Neural cell (in vitro differentiated cells): ENCODE measurements at regions not wholly inside any gene's neighbourhood (a gene's known extent, or its start where the extent isn't known, plus 50 kb on each side); places are given as distances from the start of the nearest gene placed in this dataset.

Source experiments
- H2AFZ ChIP-seq: fragments of 200-600, 300-800 bp; sonication (generic), shearing (Covaris generic); 2 replicates; pipeline ENCODE4 v1.6.0; 2014; ENCODE audit warnings: low read depth, mild to moderate bottlenecking, antibody characterized with exemption, low read length, moderate library complexity
- H3F3A ChIP-seq: fragments of 200-600 bp; shearing (Covaris generic); 2 replicates; pipeline ENCODE4 v1.6.1; 2016; ENCODE audit warnings: mild to moderate bottlenecking, moderate library complexity, mixed read lengths, antibody characterized with exemption, low read length; ENCODE audit not compliant: insufficient read depth, poor library complexity, severe bottlenecking
- H3K27ac ChIP-seq: fragments of 200-600, 300-800 bp; sonication (generic), shearing (Covaris generic); 2 replicates; pipeline ENCODE4 v1.5.1; 2014; ENCODE audit warnings: mild to moderate bottlenecking, low read length, moderate library complexity
- H3K27me3 ChIP-seq: fragments of 300-800, 200-600 bp; sonication (generic), shearing (Covaris generic); 2 replicates; pipeline ENCODE4 v1.6.0; 2014; ENCODE audit warnings: mild to moderate bottlenecking, low read depth, low read length, moderate library complexity; ENCODE audit not compliant: insufficient read depth
- H3K36me3 ChIP-seq: fragments of 300-800, 200-600 bp; sonication (generic), shearing (Covaris generic); 2 replicates; pipeline ENCODE4 v1.5.1; 2014; ENCODE audit warnings: mild to moderate bottlenecking, antibody characterized with exemption, low read length, moderate library complexity; ENCODE audit not compliant: insufficient read depth
- H3K4me2 ChIP-seq: fragments of 300-800, 200-600 bp; sonication (generic), shearing (Covaris generic); 2 replicates; pipeline ENCODE4 v1.6.0; 2014; ENCODE audit warnings: mild to moderate bottlenecking, low read length
- H3K4me3 ChIP-seq: fragments of 300-800, 200-600 bp; sonication (generic), shearing (Covaris generic); 2 replicates; pipeline ENCODE4 v1.5.1; 2014; ENCODE audit warnings: mild to moderate bottlenecking, low read length, moderate library complexity
- H3K79me2 ChIP-seq: fragments of 200-600 bp; shearing (Covaris generic); replicated peaks from 2 replicates; pipeline ENCODE4 v1.6.0; 2014; ENCODE audit warnings: mild to moderate bottlenecking, low read length, moderate library complexity; ENCODE audit not compliant: insufficient read depth
- H3K9ac ChIP-seq: fragments of 300-800, 200-600 bp; sonication (generic), shearing (Covaris generic); 2 replicates; pipeline ENCODE4 v1.6.1; 2016; ENCODE audit warnings: mild to moderate bottlenecking, low read length, mixed read lengths
- H3K9me2 ChIP-seq: fragments of 200-600 bp; shearing (Covaris generic); 2 replicates; pipeline ENCODE4 v1.6.1; 2016; ENCODE audit warnings: mild to moderate bottlenecking, low read length, mixed read lengths; ENCODE audit not compliant: insufficient read depth
- H3K9me3 ChIP-seq: fragments of 200-600, 300-800 bp; sonication (generic), shearing (Covaris generic); 2 replicates; pipeline ENCODE4 v1.6.1; 2016; ENCODE audit warnings: mild to moderate bottlenecking, mixed run types, low read length, moderate library complexity, mixed read lengths
- H4K20me1 ChIP-seq: fragments of 200-600 bp; shearing (Covaris generic); 2 replicates; pipeline ENCODE4 v1.6.1; 2016; ENCODE audit warnings: mild to moderate bottlenecking, mixed run types; ENCODE audit not compliant: insufficient read depth
- EP300 ChIP-seq: fragments of 450-650 bp; conservative IDR thresholded peaks from 2 replicates; pipeline ENCODE4 v1.6.1; 2014; ENCODE audit warnings: antibody characterized with exemption, mild to moderate bottlenecking, moderate library complexity; ENCODE audit not compliant: poor library complexity, severe bottlenecking
- EZH2 ChIP-seq: fragments of 200-600, 300-800 bp; shearing (Covaris generic), sonication (generic); IDR thresholded peaks from 2 replicates; pipeline ENCODE4 v1.6.1; 2014; ENCODE audit warnings: antibody characterized with exemption, low read length, borderline replicate concordance, mild to moderate bottlenecking; ENCODE audit not compliant: insufficient read depth, poor library complexity, severe bottlenecking
- MXI1 ChIP-seq: fragments of 450-650 bp; conservative IDR thresholded peaks from 2 replicates; pipeline ENCODE4 v1.6.1; 2014; ENCODE audit warnings: antibody characterized with exemption, mild to moderate bottlenecking; ENCODE audit not compliant: poor library complexity, severe bottlenecking
- POLR2AphosphoS5 ChIP-seq: IDR thresholded peaks from 2 replicates; pipeline ENCODE4 v1.6.1; 2012
- RAD21 ChIP-seq: fragments of 450-650 bp; conservative IDR thresholded peaks from 2 replicates; pipeline ENCODE4 v1.6.1; 2014; ENCODE audit warnings: antibody characterized with exemption, mild to moderate bottlenecking, moderate library complexity
- SMC3 ChIP-seq: fragments of 450-650 bp; conservative IDR thresholded peaks from 2 replicates; pipeline ENCODE4 v1.6.1; 2014; ENCODE audit warnings: antibody characterized with exemption, mild to moderate bottlenecking, moderate library complexity; ENCODE audit not compliant: poor library complexity
- TAF1 ChIP-seq: IDR thresholded peaks from 2 replicates; pipeline ENCODE4 v1.6.1; 2012; ENCODE audit warnings: low read depth
- TF ChIP-seq, protein P1 (sequence below): fragments of 450-650 bp; IDR thresholded peaks from 2 replicates; pipeline ENCODE4 v1.5.1; 2014; ENCODE audit warnings: antibody characterized with exemption, mild to moderate bottlenecking, moderate library complexity; ENCODE audit not compliant: poor library complexity, severe bottlenecking
- TF ChIP-seq, protein P2 (sequence below): IDR thresholded peaks from 2 replicates; pipeline ENCODE4 v1.6.1; 2012; ENCODE audit warnings: borderline replicate concordance

DNA sequence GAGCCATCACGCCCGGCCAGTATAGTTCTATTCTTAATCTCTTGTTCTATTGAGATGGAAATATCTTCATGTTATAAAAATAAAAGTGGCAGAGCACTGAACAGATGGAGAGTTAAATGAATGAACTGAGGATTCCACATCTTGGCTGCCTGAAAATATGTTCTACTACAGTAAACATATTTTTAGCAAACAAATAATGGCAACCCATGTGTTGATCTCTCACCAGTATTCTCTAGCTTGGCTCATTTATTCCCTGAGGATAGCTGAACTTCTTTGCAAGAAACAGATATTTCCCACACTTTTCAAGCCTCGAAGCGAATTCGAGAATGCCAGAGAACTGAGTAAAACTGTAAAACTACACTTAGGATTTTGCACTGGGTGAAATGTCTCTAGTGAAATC lies 58.9 kb downstream of the DIRAS3 start:
- Histone ChIP-seq H3F3A (no peaks in the 10 kb centered on the region), H3K79me2 (no peaks in the 10 kb centered on the region), H3K4me3 (no peak overlapping the region), H3K9ac (no peak overlapping the region), H3K9me3 (no peaks in the 10 kb centered on the region), H3K4me2 (no peak overlapping the region), H3K27ac (no peak overlapping the region), H4K20me1 (no peaks in the 10 kb centered on the region), H2AFZ (no peak overlapping the region), H3K36me3 (no peaks in the 10 kb centered on the region), H3K27me3 (no peaks in the 10 kb centered on the region), H3K9me2 (no peaks in the 10 kb centered on the region)
- TF ChIP-seq MXI1 (no peak), POLR2AphosphoS5 (no peak), EP300 (no peak), TAF1 (no peak), RAD21 (no peak), EZH2 (no peak), SMC3 (no peak)
- TF ChIP-seq, protein P1, sequence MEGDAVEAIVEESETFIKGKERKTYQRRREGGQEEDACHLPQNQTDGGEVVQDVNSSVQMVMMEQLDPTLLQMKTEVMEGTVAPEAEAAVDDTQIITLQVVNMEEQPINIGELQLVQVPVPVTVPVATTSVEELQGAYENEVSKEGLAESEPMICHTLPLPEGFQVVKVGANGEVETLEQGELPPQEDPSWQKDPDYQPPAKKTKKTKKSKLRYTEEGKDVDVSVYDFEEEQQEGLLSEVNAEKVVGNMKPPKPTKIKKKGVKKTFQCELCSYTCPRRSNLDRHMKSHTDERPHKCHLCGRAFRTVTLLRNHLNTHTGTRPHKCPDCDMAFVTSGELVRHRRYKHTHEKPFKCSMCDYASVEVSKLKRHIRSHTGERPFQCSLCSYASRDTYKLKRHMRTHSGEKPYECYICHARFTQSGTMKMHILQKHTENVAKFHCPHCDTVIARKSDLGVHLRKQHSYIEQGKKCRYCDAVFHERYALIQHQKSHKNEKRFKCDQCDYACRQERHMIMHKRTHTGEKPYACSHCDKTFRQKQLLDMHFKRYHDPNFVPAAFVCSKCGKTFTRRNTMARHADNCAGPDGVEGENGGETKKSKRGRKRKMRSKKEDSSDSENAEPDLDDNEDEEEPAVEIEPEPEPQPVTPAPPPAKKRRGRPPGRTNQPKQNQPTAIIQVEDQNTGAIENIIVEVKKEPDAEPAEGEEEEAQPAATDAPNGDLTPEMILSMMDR: no peak
- TF ChIP-seq, protein P2, sequence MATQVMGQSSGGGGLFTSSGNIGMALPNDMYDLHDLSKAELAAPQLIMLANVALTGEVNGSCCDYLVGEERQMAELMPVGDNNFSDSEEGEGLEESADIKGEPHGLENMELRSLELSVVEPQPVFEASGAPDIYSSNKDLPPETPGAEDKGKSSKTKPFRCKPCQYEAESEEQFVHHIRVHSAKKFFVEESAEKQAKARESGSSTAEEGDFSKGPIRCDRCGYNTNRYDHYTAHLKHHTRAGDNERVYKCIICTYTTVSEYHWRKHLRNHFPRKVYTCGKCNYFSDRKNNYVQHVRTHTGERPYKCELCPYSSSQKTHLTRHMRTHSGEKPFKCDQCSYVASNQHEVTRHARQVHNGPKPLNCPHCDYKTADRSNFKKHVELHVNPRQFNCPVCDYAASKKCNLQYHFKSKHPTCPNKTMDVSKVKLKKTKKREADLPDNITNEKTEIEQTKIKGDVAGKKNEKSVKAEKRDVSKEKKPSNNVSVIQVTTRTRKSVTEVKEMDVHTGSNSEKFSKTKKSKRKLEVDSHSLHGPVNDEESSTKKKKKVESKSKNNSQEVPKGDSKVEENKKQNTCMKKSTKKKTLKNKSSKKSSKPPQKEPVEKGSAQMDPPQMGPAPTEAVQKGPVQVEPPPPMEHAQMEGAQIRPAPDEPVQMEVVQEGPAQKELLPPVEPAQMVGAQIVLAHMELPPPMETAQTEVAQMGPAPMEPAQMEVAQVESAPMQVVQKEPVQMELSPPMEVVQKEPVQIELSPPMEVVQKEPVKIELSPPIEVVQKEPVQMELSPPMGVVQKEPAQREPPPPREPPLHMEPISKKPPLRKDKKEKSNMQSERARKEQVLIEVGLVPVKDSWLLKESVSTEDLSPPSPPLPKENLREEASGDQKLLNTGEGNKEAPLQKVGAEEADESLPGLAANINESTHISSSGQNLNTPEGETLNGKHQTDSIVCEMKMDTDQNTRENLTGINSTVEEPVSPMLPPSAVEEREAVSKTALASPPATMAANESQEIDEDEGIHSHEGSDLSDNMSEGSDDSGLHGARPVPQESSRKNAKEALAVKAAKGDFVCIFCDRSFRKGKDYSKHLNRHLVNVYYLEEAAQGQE: no peak

DNA sequence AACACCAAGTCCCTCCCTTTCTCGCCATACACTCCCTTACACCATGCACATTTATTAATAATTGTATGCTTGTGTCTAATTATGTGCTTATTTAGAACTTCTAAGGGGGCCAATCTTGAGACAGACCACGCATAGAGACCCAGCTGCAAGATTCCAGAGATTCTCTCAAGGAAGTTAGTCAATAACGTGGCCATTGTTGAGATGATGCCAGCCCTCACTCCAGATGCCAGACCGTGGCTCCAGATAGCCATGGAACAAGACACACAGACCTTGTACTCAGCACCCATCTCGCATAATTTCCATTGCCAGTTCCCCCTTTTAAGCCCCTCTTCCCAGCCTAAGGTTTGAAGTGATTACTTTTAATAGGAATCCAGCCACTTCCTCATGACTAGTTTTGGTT lies 62.4 kb downstream of the DIRAS3 start:
- Histone ChIP-seq H2AFZ (no peak overlapping the region), H3K4me3 (no peak overlapping the region), H3K27me3 (no peaks in the 10 kb centered on the region), H3K79me2 (no peaks in the 10 kb centered on the region), H3K9me3 (no peaks in the 10 kb centered on the region), H3F3A (no peaks in the 10 kb centered on the region), H3K27ac (no peak overlapping the region), H3K4me2 (no peak overlapping the region), H3K36me3 (no peaks in the 10 kb centered on the region), H3K9me2 (no peaks in the 10 kb centered on the region), H4K20me1 (no peaks in the 10 kb centered on the region), H3K9ac (no peak overlapping the region)
- TF ChIP-seq RAD21 (no peak), TAF1 (no peak), EZH2 (no peak), EP300 (no peak), MXI1 (no peak), POLR2AphosphoS5 (no peak)
- TF ChIP-seq, protein P2: no peak
